Liver (tissue), 7 donors: ENCODE measurements at regions not wholly inside any gene's neighbourhood (a gene's known extent, or its start where the extent isn't known, plus 50 kb on each side); places are given as distances from the start of the nearest gene placed in this dataset.

Source experiments
- DNase-seq: peaks from one replicate; pipeline ENCODE4 v3.0.0-alpha.2; 2017; ENCODE audit warnings: low spot score
- H3K27ac ChIP-seq, 2 donors: one replicate each; pipeline ENCODE4 v1.7.0; 2013; ENCODE audit warnings: inconsistent platforms in 2 of 2, low read length in 2 of 2, control low read depth in 1 of 2, low read depth in 1 of 2, mild to moderate bottlenecking in 1 of 2
- H3K27me3 ChIP-seq, 4 donors: one replicate each; pipeline versions ENCODE4 v1.6.1 to v1.7.0; 2013; ENCODE audit warnings: low read length in 3 of 4, inconsistent platforms in 1 of 4, mild to moderate bottlenecking in 1 of 4, moderate library complexity in 1 of 4; ENCODE audit not compliant: control insufficient read depth in 4 of 4, insufficient read depth in 4 of 4
- H3K36me3 ChIP-seq, 4 donors: one replicate each; pipeline versions ENCODE4 v1.6.1 to v1.7.0; 2013; ENCODE audit warnings: low read length in 3 of 4, mild to moderate bottlenecking in 3 of 4, low read depth in 1 of 4, moderate library complexity in 1 of 4; ENCODE audit not compliant: control insufficient read depth in 4 of 4, insufficient read depth in 3 of 4
- H3K4me1 ChIP-seq, 4 donors: one replicate each; pipeline versions ENCODE4 v1.6.1 to v1.7.0; 2013; ENCODE audit warnings: low read length in 3 of 4, mild to moderate bottlenecking in 3 of 4, moderate library complexity in 1 of 4; ENCODE audit not compliant: control insufficient read depth in 4 of 4, insufficient read depth in 4 of 4
- H3K4me3 ChIP-seq, 3 donors: one replicate each; pipeline versions ENCODE4 v1.6.1 to v1.7.0; 2013; ENCODE audit warnings: low read length in 3 of 3, control low read depth in 1 of 3, low read depth in 1 of 3, mild to moderate bottlenecking in 1 of 3
- H3K9ac ChIP-seq, 2 donors: one replicate each; pipeline ENCODE4 v1.7.0; 2013; ENCODE audit warnings: low read length in 2 of 2, mild to moderate bottlenecking in 2 of 2, moderate library complexity in 2 of 2, control low read depth in 1 of 2, low read depth in 1 of 2
- H3K9me3 ChIP-seq, 4 donors: one replicate each; pipeline versions ENCODE4 v1.6.1 to v1.7.0; 2013; ENCODE audit warnings: low read length in 3 of 4; ENCODE audit not compliant: control insufficient read depth in 4 of 4
- CTCF ChIP-seq: fragments of 150-350 bp; IDR thresholded peaks from 2 replicates; pipeline ENCODE4 v1.5.1; 2017; ENCODE audit warnings: improper control_type of control experiment, low read depth, low read length; ENCODE audit not compliant: missing input control
- EGR1 ChIP-seq, 2 donors: IDR thresholded peaks; 2 replicates each; pipeline ENCODE4 v1.6.1; 2016 to 2018; ENCODE audit warnings: antibody characterized with exemption in 2 of 2, low read depth in 2 of 2
- FOXA1 ChIP-seq: IDR thresholded peaks from 2 replicates; pipeline ENCODE4 v1.6.1; 2016; ENCODE audit warnings: antibody characterized with exemption
- FOXA2 ChIP-seq: IDR thresholded peaks from 2 replicates; pipeline ENCODE4 v1.6.1; 2016; ENCODE audit warnings: antibody characterized with exemption
- GABPA ChIP-seq, 2 donors: IDR thresholded peaks in 1 of 2; conservative IDR thresholded peaks in 1 of 2; 2 replicates each; pipeline ENCODE4 v1.6.1; 2016; ENCODE audit warnings: antibody characterized with exemption in 2 of 2, mild to moderate bottlenecking in 1 of 2, moderate library complexity in 1 of 2
- HNF4A ChIP-seq, 2 donors: conservative IDR thresholded peaks; 2 replicates each; pipeline ENCODE4 v1.6.1; 2016; ENCODE audit warnings: antibody characterized with exemption in 2 of 2, mild to moderate bottlenecking in 2 of 2
- HNF4G ChIP-seq: IDR thresholded peaks from 2 replicates; pipeline ENCODE4 v1.6.1; 2016; ENCODE audit warnings: antibody characterized with exemption
- JUND ChIP-seq, 2 donors: IDR thresholded peaks; 2 replicates each; pipeline ENCODE4 v1.6.1; 2016; ENCODE audit warnings: antibody characterized with exemption in 2 of 2
- NR2F2 ChIP-seq: IDR thresholded peaks from 2 replicates; pipeline ENCODE4 v1.6.1; 2016; ENCODE audit warnings: antibody characterized with exemption
- RAD21 ChIP-seq, 2 donors: IDR thresholded peaks; 2 replicates each; pipeline ENCODE4 v1.6.1; 2016; ENCODE audit warnings: antibody characterized with exemption in 2 of 2, mild to moderate bottlenecking in 2 of 2
- RXRA ChIP-seq, 2 donors: IDR thresholded peaks; 2 replicates each; pipeline ENCODE4 v1.6.1; 2017 to 2018; ENCODE audit warnings: antibody characterized with exemption in 2 of 2, mild to moderate bottlenecking in 1 of 2
- SP1 ChIP-seq: IDR thresholded peaks from 2 replicates; pipeline ENCODE4 v1.6.1; 2018; ENCODE audit warnings: antibody characterized with exemption, mild to moderate bottlenecking
- TAF1 ChIP-seq: conservative IDR thresholded peaks from 2 replicates; pipeline ENCODE4 v1.6.1; 2016; ENCODE audit warnings: antibody characterized with exemption, mild to moderate bottlenecking
- YY1 ChIP-seq: IDR thresholded peaks from 2 replicates; pipeline ENCODE4 v1.6.1; 2016; ENCODE audit warnings: antibody characterized with exemption, mild to moderate bottlenecking
- ZBTB33 ChIP-seq: IDR thresholded peaks from 2 replicates; pipeline ENCODE4 v1.6.1; 2016; ENCODE audit warnings: antibody characterized with exemption
- donor health status: healthy.
- donor health status: healthy.
- donor health status: healthy.
- donor health status: healthy.

GRCh38 chr1:194194724-194195123 lies 1008.3 kb upstream of the B3GALT2 start (continued):
- TF ChIP-seq EGR1 (IDR thresholded peaks at IDR 0.05; ENCODE audit: low read depth in 2 of 2) (no peak), SP1 (no peak), YY1 (no peak), RAD21 (IDR thresholded peaks at IDR 0.05) (no peak), TAF1 (no peak)

- Histone ChIP-seq H3K9me3 (peaks cover 0 to 7% (median 2%) of the 10 kb centered on the region in 4 donors), H3K36me3 (no peaks in the 10 kb centered on the region), H3K4me3 (no peak overlapping the region), H3K4me1 (no peaks in the 10 kb centered on the region), H3K27me3 (no peaks in the 10 kb centered on the region), H3K27ac (no peak overlapping the region), H3K9ac (no peak overlapping the region)
- DNase-seq: no peak
- TF ChIP-seq FOXA2 (no peak), JUND (IDR thresholded peaks at IDR 0.05) (no peak), ZBTB33 (no peak), HNF4A (conservative IDR thresholded peaks at IDR 0.05) (no peak), YY1 (no peak), RXRA (IDR thresholded peaks at IDR 0.05) (no peak), CTCF (no peak), GABPA (IDR thresholded peaks at IDR 0.05 in 1 of 2, conservative IDR thresholded peaks at IDR 0.05 in 1 of 2) (no peak), FOXA1 (no peak), RAD21 (IDR thresholded peaks at IDR 0.05) (no peak)
Observed at GRCh38 chr1:194184974-194185373, 998.6 kb upstream of the B3GALT2 start.

GRCh38 chr1:194184425-194184824 lies 998.0 kb upstream of the B3GALT2 start:
- Histone ChIP-seq H3K4me1 (no peaks in the 10 kb centered on the region), H3K27me3 (no peaks in the 10 kb centered on the region), H3K4me3 (no peak overlapping the region), H3K27ac (no peak overlapping the region), H3K36me3 (no peaks in the 10 kb centered on the region), H3K9me3 (peaks cover 0 to 7% (median 2%) of the 10 kb centered on the region in 4 donors), H3K9ac (no peak overlapping the region)
- DNase-seq: no peak
- TF ChIP-seq HNF4G (no peak), TAF1 (no peak), NR2F2 (no peak), RXRA (IDR thresholded peaks at IDR 0.05) (no peak), CTCF (no peak)
